Frontal cortex (tissue), 3 donors: ENCODE measurements at regions not wholly inside any gene's neighbourhood (a gene's known extent, or its start where the extent isn't known, plus 50 kb on each side); places are given as distances from the start of the nearest gene placed in this dataset.
"Not testable (repeated sequence)": the region's sequence is repeated elsewhere in the genome, so short reads cannot be mapped to it uniquely, and the experiment has no call there.

ENCODE experiments used
- DNase-seq, 2 donors: peaks; one replicate each; pipeline ENCODE4 v3.0.0; 2012; ENCODE audit warnings: low spot score in 2 of 2
- FAIRE-seq: peaks from 2 replicates; lab custom pipeline; 2012; peaks lifted over from hg19 to GRCh38; lab: Jason Lieb, UNC
- donor health status: control.
- donor health status: control.
- donor health status: control.

- no peak for DNase-seq
- FAIRE-seq: no peak
These were observed 436.8 kb upstream of the DPPA4 start for GRCh38 chr3:109774108-109774507.

GRCh38 chr3:109784285-109784684 lies 446.9 kb upstream of the DPPA4 start:
- DNase-seq (no peak), FAIRE-seq (no peak)

GRCh38 chr3:109784852-109785631 lies 447.7 kb upstream of the DPPA4 start:
- FAIRE-seq (no peak), DNase-seq (no peak)

GRCh38 chr3:109803274-109803673 lies 465.9 kb upstream of the DPPA4 start:
- FAIRE-seq: no peak

GRCh38 chr3:109804697-109805096 lies 467.4 kb upstream of the DPPA4 start:
- no peak for DNase-seq
- no peak for FAIRE-seq

More at GRCh38 chr3:109803274-109803673, 465.9 kb upstream of the DPPA4 start:
- DNase-seq: no peak

GRCh38 chr3:109806929-109807328 lies 469.6 kb upstream of the DPPA4 start:
- no peak for DNase-seq
- FAIRE-seq: no peak

- FAIRE-seq: no peak
These were observed 472.2 kb upstream of the DPPA4 start for GRCh38 chr3:109809513-109809912.

GRCh38 chr3:109818081-109818480 lies 480.7 kb upstream of the DPPA4 start:
- FAIRE-seq (no peak), DNase-seq (no peak)

More at GRCh38 chr3:109809513-109809912, 472.2 kb upstream of the DPPA4 start:
- no peak for DNase-seq

- DNase-seq (no peak), FAIRE-seq (no peak)
These were observed 482.4 kb upstream of the DPPA4 start for GRCh38 chr3:109819734-109820133.

GRCh38 chr3:109825971-109826810 lies 488.8 kb upstream of the DPPA4 start:
- DNase-seq (peak in 1 of 2 donors; percentile 6), FAIRE-seq (peak; percentile 10)

GRCh38 chr3:109831403-109831802 lies 494.1 kb upstream of the DPPA4 start:
- no peak for DNase-seq
- no peak for FAIRE-seq

- FAIRE-seq (no peak), DNase-seq (no peak)
These were observed 498.6 kb upstream of the DPPA4 start for GRCh38 chr3:109835958-109836357.

GRCh38 chr3:109851854-109852253 lies 514.5 kb upstream of the DPPA4 start:
- FAIRE-seq: no peak
- no peak for DNase-seq

GRCh38 chr3:109852283-109852682 lies 514.9 kb upstream of the DPPA4 start:
- no peak for DNase-seq
- no peak for FAIRE-seq

- FAIRE-seq (no peak), DNase-seq (no peak)
These were observed 515.9 kb upstream of the DPPA4 start for GRCh38 chr3:109853077-109853731.

GRCh38 chr3:109863701-109864100 lies 526.4 kb upstream of the DPPA4 start:
- no peak for FAIRE-seq
- no peak for DNase-seq

- FAIRE-seq: no peak
- no peak for DNase-seq
These were observed 527.1 kb upstream of the DPPA4 start for GRCh38 chr3:109864452-109864851.

GRCh38 chr3:109869586-109869985 lies 532.2 kb upstream of the DPPA4 start:
- FAIRE-seq (no peak), DNase-seq (no peak)

GRCh38 chr3:109874896-109875708 lies 537.8 kb upstream of the DPPA4 start:
- FAIRE-seq (no peak), DNase-seq (no peak)

GRCh38 chr3:109877616-109878015 lies 540.3 kb upstream of the DPPA4 start:
- FAIRE-seq, DNase-seq: not testable (repeated sequence)
